Fibroblast of villous mesenchyme (primary cell): ENCODE measurements at regions not wholly inside any gene's neighbourhood (a gene's known extent, or its start where the extent isn't known, plus 50 kb on each side); places are given as distances from the start of the nearest gene placed in this dataset.

Experiments
- DNase-seq: peaks from one replicate; pipeline ENCODE4 v3.0.0-alpha.2; 2010; ENCODE audit warnings: low read depth
- H3K4me3 ChIP-seq: 2 replicates; pipeline ENCODE4 v1.5.1; 2011; ENCODE audit warnings: low read depth, mild to moderate bottlenecking, low read length
- TF ChIP-seq, protein P1 (sequence below): IDR thresholded peaks from 2 replicates; pipeline ENCODE4 v1.5.1; 2012; ENCODE audit warnings: low read depth, mild to moderate bottlenecking, low read length; ENCODE audit not compliant: insufficient read depth

- no peak for DNase-seq
- TF ChIP-seq, protein P1, sequence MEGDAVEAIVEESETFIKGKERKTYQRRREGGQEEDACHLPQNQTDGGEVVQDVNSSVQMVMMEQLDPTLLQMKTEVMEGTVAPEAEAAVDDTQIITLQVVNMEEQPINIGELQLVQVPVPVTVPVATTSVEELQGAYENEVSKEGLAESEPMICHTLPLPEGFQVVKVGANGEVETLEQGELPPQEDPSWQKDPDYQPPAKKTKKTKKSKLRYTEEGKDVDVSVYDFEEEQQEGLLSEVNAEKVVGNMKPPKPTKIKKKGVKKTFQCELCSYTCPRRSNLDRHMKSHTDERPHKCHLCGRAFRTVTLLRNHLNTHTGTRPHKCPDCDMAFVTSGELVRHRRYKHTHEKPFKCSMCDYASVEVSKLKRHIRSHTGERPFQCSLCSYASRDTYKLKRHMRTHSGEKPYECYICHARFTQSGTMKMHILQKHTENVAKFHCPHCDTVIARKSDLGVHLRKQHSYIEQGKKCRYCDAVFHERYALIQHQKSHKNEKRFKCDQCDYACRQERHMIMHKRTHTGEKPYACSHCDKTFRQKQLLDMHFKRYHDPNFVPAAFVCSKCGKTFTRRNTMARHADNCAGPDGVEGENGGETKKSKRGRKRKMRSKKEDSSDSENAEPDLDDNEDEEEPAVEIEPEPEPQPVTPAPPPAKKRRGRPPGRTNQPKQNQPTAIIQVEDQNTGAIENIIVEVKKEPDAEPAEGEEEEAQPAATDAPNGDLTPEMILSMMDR = no peak
- no peak overlapping the region for H3K4me3 ChIP-seq
Measured at GRCh38 chr5:56662893-56663292, 152.5 kb upstream of the MAP3K1 start.

GRCh38 chr5:56659971-56660370 lies 155.4 kb upstream of the MAP3K1 start:
- DNase-seq = no peak
- H3K4me3 ChIP-seq = no peak overlapping the region
- TF ChIP-seq, protein P1 = no peak

GRCh38 chr5:56658972-56659371 lies 156.4 kb upstream of the MAP3K1 start:
- DNase-seq = no peak
- H3K4me3 ChIP-seq = no peak overlapping the region
- TF ChIP-seq, protein P1 = no peak

GRCh38 chr5:56656846-56657726 lies 158.3 kb upstream of the MAP3K1 start:
- TF ChIP-seq, protein P1 = no peak
- no peak for DNase-seq
- H3K4me3 ChIP-seq = no peak overlapping the region

DNA sequence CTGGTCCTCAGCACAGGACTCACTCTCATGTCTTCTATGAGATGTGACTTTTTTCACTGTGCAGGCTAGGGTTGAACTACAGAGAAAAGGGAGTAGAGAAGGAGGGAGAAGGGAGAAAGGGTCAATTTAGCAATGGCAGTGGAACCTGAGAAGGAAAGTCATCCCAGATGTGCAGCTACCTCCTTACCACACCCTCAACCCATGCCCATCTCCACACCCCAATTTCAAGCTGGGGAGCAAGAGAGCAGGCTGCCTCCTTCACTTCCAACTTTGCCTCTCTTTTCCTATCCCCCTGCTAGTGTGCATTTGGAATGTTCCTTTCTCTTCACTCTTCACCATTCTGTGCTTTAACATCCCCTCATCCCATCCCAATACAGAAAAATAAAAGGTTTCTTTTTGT lies 163.5 kb upstream of the MAP3K1 start:
- H3K4me3 ChIP-seq = no peak overlapping the region
- TF ChIP-seq, protein P1 = no peak
- no peak for DNase-seq

GRCh38 chr5:56650386-56650785 lies 165.0 kb upstream of the MAP3K1 start:
- DNase-seq = peak; percentile 30
- H3K4me3 ChIP-seq = no peak overlapping the region
- TF ChIP-seq, protein P1 = no peak
